Stimulated activated CD4-positive, alpha-beta T cell treated with anti-CD3 and anti-CD28 coated beads, Interleukin-1b, Interleukin-23, amount 100 ng/mL, for 48 hours (primary cell): ENCODE measurements at regions not wholly inside any gene's neighbourhood (a gene's known extent, or its start where the extent isn't known, plus 50 kb on each side); places are given as distances from the start of the nearest gene placed in this dataset.
"Not testable (repeated sequence)": the region's sequence is repeated elsewhere in the genome, so short reads cannot be mapped to it uniquely, and the experiment has no call there.

Experiments used
- DNase-seq: peaks from one replicate; pipeline ENCODE4 v3.0.0-alpha.2; 2020

GRCh38 chr12:88313554-88313953 lies 171.4 kb downstream of the TMTC3 start:
- DNase-seq, result no peak

- DNase-seq, result no peak
These were observed 172.6 kb downstream of the TMTC3 start for GRCh38 chr12:88314706-88315105.

DNA sequence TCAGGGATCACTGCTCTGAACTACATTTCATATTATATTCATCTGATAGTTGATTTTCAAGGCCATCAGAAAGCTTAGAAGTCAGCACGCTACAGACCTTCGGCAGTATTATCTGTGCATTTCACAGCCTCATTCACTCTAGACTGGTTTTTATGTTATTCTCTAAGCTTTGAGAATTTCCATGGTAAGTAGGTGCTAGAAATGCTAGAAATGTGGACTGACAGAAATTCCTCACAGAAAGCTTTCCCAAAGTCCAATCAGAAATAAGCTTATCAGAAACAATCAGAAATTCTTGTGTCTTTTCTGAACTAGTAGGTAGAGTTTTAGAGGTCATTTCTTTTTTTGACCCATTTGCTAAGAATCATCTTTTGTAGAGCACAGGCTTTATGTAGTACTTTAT lies 176.6 kb downstream of the TMTC3 start:
- no peak for DNase-seq

- no peak for DNase-seq
These were observed 183.1 kb downstream of the TMTC3 start for GRCh38 chr12:88325076-88325815.

DNA sequence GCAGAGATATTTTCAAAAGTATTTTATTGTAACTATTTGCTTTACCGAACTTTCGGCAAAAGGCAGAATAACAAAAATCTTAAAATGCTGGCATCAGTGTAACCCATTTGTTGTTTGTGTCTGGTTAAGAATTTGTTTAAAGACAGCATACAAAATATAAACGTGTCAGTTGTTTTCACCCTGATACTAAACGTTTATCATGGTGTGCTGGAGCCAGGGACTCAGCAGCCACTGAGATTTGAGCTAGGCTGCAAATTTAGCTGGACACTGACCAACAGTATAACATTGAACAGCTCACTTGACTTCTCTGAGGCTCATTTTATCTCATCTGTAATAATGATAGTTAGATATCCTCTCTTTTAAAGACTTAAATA lies 183.7 kb downstream of the TMTC3 start:
- no peak for DNase-seq

DNA sequence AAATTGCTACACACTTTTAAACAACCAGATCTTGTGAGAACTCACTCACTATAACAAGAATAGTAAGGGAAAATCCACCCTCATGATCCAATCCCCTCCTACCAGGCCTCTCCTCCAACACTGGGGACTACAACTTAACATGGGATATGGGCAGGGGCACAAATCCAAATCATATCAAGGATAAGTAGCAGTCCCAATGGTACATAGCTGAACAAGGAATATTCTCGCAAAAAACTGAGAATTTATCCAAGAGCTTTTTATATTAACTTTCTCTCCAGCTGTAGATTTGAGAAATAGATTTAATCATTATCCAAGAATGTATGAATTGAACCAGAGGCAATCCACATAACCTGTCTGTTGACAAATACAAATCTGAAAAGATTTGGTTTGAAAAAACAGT lies 185.2 kb downstream of the TMTC3 start:
- DNase-seq, result no peak

DNA sequence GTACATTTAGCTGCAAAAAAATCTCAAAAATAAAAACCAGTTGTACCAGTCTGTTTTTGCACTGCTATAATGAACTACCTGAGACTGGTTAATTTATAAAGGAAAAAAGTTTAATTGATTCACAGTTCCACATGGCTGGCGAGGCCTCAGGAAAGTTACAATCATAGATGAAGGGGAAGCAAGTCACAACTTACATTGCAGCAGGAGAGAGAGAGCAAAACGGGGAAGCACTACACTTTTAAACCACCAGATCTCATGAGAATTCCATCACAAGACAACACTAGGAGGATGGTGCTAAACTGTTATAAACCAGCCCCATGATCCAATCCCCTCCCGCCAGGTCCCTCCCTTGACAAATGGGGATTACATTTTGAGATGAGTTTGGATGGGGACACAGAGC lies 186.0 kb downstream of the TMTC3 start:
- no peak for DNase-seq

DNA sequence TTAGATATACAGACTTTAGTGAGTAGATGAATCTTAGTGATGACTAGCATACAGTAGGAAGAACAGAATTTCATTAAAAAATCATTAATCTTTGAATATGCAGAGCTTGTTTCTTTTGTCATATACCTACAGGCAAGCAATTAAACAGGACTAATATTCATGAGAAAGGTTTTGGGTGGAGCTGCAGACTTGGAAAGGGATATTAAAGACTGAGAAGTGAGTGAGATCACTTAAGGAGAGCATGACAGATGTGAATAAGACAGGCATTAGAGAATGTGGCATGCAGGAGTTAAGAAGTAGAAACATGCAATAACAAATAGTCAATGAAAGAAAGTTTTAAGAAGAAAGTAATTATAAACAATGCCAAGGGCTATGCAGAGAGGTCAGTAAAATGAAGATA lies 187.7 kb downstream of the TMTC3 start:
- no peak for DNase-seq

GRCh38 chr12:88334271-88334670 lies 192.2 kb downstream of the TMTC3 start:
- no peak for DNase-seq

- DNase-seq, result no peak
These were observed 194.1 kb downstream of the TMTC3 start for GRCh38 chr12:88336076-88336739.

GRCh38 chr12:88338486-88338885 lies 196.4 kb downstream of the TMTC3 start:
- DNase-seq, result no peak

- DNase-seq, result no peak
These were observed 197.3 kb downstream of the TMTC3 start for GRCh38 chr12:88339254-88339949.

GRCh38 chr12:88339966-88340365 lies 197.9 kb downstream of the TMTC3 start:
- no peak for DNase-seq

DNA sequence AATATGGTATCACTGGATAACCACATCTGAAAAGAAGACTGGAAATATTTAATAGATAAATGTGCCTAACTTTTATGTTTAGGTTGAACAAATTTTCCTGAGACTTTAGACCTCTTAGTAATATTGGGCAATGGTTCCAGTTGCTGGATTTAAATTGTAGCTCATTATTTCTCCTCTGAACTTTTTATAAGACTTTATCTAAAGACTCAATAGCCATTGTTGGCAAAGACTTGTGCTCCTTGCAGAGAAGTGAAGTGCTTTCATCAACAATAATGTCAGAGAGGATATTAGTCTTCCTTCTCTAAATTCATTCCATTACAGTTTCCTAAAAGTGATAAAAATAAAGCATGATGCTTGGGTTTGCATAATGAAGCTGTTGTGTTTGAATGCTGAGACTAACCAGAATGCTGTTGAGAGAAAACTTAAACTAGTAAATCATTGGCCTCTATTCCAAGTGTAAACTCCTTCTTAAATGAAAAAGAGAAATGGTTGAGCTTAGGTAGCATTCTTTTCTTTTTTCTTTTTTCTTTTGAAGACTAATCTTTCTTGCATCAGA lies 200.2 kb downstream of the TMTC3 start:
- no peak for DNase-seq

- no peak for DNase-seq
These were observed 209.0 kb downstream of the TMTC3 start for GRCh38 chr12:88351146-88351545.

DNA sequence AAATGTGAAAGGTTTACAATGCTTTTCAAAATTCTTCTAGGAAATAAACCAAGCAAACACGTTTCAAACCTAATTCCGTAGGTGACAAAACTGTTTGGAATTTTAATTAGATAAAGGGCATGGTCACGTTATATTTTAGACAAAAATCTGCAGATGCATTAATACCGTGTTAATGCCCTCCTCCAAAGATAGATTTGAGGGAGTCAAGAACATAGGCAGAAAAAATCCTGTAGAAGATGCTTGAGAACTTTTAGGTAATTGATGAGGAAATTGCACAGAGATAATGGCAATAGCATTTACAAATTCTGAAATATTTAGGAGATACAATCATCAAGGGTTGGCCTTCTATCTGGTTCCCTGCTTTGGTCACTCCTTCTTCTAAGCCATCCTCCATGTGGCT lies 212.6 kb downstream of the TMTC3 start:
- no peak for DNase-seq

- DNase-seq, result no peak
These were observed 218.2 kb downstream of the TMTC3 start for GRCh38 chr12:88360343-88360742.

DNA sequence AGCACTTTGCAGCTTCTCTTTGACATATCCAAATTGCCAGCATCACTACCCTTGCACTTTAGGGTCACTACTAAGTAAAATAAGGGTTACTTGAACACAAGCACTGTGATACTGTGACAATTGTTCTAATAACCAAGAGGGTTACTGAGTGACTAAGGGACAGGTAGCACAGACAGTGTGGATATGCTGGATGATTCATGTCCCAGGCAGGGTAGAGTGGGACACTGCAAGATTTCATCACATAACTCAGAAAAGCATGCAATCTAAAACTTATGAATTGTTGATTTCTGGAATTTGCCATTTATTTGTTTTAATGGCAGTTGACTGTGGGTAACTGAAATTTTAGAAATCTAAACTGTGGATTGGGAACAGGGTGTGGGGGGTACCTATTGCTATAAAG lies 218.8 kb downstream of the KITLG start:
- DNase-seq, result no peak

- DNase-seq, result no peak
These were observed 217.8 kb downstream of the KITLG start for GRCh38 chr12:88362439-88362838.

- DNase-seq, result no peak
These were observed 214.9 kb downstream of the KITLG start for GRCh38 chr12:88365403-88365802.

GRCh38 chr12:88366101-88366500 lies 214.2 kb downstream of the KITLG start:
- no peak for DNase-seq

- DNase-seq, result no peak
These were observed 213.0 kb downstream of the KITLG start for GRCh38 chr12:88367231-88367630.

DNA sequence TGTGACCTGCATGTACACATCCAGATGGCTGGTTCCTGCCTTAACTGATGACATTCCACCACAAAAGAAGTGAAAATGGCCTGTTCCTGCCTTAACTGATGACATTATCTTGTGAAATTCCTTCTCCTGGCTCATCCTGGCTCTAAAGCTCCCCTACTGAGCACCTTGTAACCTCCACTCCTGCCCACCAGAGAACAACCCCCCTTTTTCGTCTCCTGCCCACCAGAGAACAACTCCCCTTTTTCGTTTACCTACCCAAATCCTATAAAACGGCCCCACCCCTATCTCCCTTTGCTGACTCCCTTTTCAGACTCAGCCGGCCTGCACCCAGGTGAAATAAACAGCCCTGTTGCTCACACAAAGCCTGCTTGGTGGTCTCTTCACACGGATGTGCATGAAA lies 212.2 kb downstream of the KITLG start:
- not testable (repeated sequence) for DNase-seq
